PC-9 (cell line): ENCODE measurements at regions not wholly inside any gene's neighbourhood (a gene's known extent, or its start where the extent isn't known, plus 50 kb on each side); places are given as distances from the start of the nearest gene placed in this dataset.
A peak's percentile ranks its signal among the peaks of the same experiment; 100 is the strongest.

Experiments used
- BruUV-seq: library from RNA; stranded (reverse); fragments of 400-500 nt; replicated peaks from 2 replicates; lab custom pipeline; 2021; lab: Mats Ljungman, UMichigan
- CTCF ChIA-PET: fragments of 300-600 bp; sonication (Branson Sonifier 250); formaldehyde crosslinking; loops from one replicate; lab custom pipeline; 2022; ENCODE audit warnings: antibody characterized with exemption; lab: Charles Lee
- POLR2A ChIA-PET: fragments of 300-600 bp; sonication (Branson Sonifier 250); formaldehyde crosslinking; loops from one replicate; lab custom pipeline; 2022; ENCODE audit warnings: antibody characterized with exemption; ENCODE audit not compliant: unreplicated experiment; lab: Charles Lee
- DNase-seq, 2 experiments: peaks; one replicate each; pipeline versions ENCODE4 v3.0.0 to v3.0.0-alpha.2; 2015 to 2022; ENCODE audit warnings: mixed read lengths in 1 of 2
- H2AFZ ChIP-seq: fragments of 200-600 bp; sonication (generic); 2 replicates; pipeline ENCODE4 v1.8.1; 2017; ENCODE audit warnings: antibody characterized with exemption
- H3F3A ChIP-seq: fragments of 200-600 bp; sonication (generic); 2 replicates; pipeline ENCODE4 v1.8.1; 2017; ENCODE audit warnings: antibody characterized with exemption, mild to moderate bottlenecking, low read depth; ENCODE audit not compliant: insufficient read depth
- H3K27ac ChIP-seq: fragments of 200-600 bp; sonication (generic); 2 replicates; pipeline ENCODE4 v1.6.1; 2016; ENCODE audit warnings: mixed run types
- H3K27me3 ChIP-seq: fragments of 200-600 bp; sonication (generic); 2 replicates; pipeline ENCODE4 v1.6.1; 2016; ENCODE audit warnings: low read depth, mixed run types; ENCODE audit not compliant: insufficient read depth
- H3K36me3 ChIP-seq: fragments of 200-600 bp; sonication (generic); 2 replicates; pipeline ENCODE4 v1.6.1; 2016; ENCODE audit warnings: low read depth, mixed run types
- H3K4me1 ChIP-seq: fragments of 200-600 bp; sonication (generic); replicated peaks from 2 replicates; pipeline ENCODE4 v1.6.1; 2016; ENCODE audit warnings: mixed run types; ENCODE audit not compliant: insufficient read depth
- H3K4me2 ChIP-seq: fragments of 200-600 bp; sonication (generic); 2 replicates; pipeline ENCODE4 v1.6.1; 2017; ENCODE audit warnings: mixed run types
- H3K4me3 ChIP-seq: fragments of 200-600 bp; sonication (generic); 2 replicates; pipeline ENCODE4 v1.6.1; 2016; ENCODE audit warnings: mixed run types
- H3K79me2 ChIP-seq: fragments of 200-600 bp; sonication (generic); 2 replicates; pipeline ENCODE4 v1.6.1; 2017; ENCODE audit warnings: low read depth, mixed run types
- H3K9me2 ChIP-seq: fragments of 200-600 bp; sonication (generic); 2 replicates; pipeline ENCODE4 v1.8.1; 2017; ENCODE audit warnings: mild to moderate bottlenecking; ENCODE audit not compliant: insufficient read depth
- H3K9me3 ChIP-seq: fragments of 200-600 bp; sonication (generic); 2 replicates; pipeline ENCODE4 v1.8.1; 2016; ENCODE audit warnings: low read depth; ENCODE audit not compliant: insufficient read depth
- H4K20me1 ChIP-seq: fragments of 200-600 bp; sonication (generic); 2 replicates; pipeline ENCODE4 v1.8.1; 2017; ENCODE audit not compliant: insufficient read depth
- EZH2 ChIP-seq: fragments of 200-600 bp; sonication (generic); IDR thresholded peaks from 2 replicates; pipeline ENCODE4 v1.8.0; 2017; ENCODE audit warnings: antibody characterized with exemption, low read depth
- intact Hi-C: fragments of 100-400 bp; cut with micrococcal nuclease; formaldehyde crosslinking; loops from one replicate; pipeline ENCODE4 v1.10.0; 2022; ENCODE audit not compliant: unreplicated experiment
- TF ChIP-seq, protein P1 (sequence below): fragments of 200-600 bp; sonication (generic); conservative IDR thresholded peaks from 2 replicates; pipeline ENCODE4 v1.6.1; 2017; ENCODE audit warnings: mixed run types, antibody characterized with exemption, mild to moderate bottlenecking, moderate library complexity

DNA sequence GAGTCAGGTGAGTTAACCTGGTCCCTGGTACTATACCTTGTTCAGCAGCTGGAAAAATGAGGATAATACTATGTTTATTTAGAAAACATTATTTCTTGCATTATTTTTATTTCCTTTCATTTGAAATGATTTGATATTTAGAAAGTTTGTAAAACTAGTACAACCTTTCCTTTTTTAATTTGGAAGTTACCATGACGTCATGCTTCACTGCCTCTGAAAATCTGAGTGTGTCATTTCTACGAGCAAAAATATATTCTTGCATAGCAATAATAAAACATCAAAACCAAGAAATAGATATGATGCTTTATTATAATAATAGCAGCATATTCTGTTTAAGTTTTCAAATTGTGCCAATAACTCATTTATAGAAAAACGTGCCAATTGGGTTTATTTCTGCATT, 1445.0 kb upstream of the RAG2 start:
- intact Hi-C loops = no loop called here
- Histone ChIP-seq H3K27me3 (no peaks in the 10 kb centered on the region), H3K9me3 (no peaks in the 10 kb centered on the region), H3F3A (no peaks in the 10 kb centered on the region), H3K79me2 (no peaks in the 10 kb centered on the region), H3K4me1 (no peaks in the 10 kb centered on the region), H3K36me3 (no peaks in the 10 kb centered on the region), H3K4me2 (no peak overlapping the region), H3K27ac (no peak overlapping the region), H4K20me1 (no peaks in the 10 kb centered on the region), H2AFZ (no peak overlapping the region), H3K4me3 (no peak overlapping the region), H3K9me2 (no peaks in the 10 kb centered on the region; the same call in 1 of the 2 replicates)
- BruUV-seq = no TSS peak
- POLR2A ChIA-PET = no interaction called here
- CTCF ChIA-PET = no interaction called here
- DNase-seq = no peak
- TF ChIP-seq, protein P1, sequence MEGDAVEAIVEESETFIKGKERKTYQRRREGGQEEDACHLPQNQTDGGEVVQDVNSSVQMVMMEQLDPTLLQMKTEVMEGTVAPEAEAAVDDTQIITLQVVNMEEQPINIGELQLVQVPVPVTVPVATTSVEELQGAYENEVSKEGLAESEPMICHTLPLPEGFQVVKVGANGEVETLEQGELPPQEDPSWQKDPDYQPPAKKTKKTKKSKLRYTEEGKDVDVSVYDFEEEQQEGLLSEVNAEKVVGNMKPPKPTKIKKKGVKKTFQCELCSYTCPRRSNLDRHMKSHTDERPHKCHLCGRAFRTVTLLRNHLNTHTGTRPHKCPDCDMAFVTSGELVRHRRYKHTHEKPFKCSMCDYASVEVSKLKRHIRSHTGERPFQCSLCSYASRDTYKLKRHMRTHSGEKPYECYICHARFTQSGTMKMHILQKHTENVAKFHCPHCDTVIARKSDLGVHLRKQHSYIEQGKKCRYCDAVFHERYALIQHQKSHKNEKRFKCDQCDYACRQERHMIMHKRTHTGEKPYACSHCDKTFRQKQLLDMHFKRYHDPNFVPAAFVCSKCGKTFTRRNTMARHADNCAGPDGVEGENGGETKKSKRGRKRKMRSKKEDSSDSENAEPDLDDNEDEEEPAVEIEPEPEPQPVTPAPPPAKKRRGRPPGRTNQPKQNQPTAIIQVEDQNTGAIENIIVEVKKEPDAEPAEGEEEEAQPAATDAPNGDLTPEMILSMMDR = no peak
- TF ChIP-seq EZH2 = no peak

DNA sequence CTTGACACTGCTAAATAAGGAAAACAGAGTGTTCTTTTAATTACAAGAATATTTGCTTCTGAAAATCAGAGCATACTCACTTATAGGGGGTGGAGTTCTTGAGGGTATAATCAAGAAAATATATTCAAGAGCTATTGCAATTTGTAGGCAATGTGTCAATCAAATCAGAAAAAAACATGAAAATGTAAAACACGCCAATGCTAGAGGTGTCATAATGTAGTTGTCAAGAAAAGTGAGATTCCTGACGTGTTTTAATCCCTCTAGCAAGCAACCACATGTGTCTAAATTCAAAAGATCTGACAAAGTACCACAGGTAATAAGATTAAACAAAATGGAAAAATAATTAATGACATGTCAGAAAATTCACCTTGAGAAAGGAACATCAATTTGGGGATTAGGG, 1440.7 kb upstream of the RAG2 start:
- Histone ChIP-seq H3K9me3 (no peaks in the 10 kb centered on the region; the same call in 1 of the 2 replicates), H3F3A (no peaks in the 10 kb centered on the region), H3K36me3 (no peaks in the 10 kb centered on the region), H3K27ac (no peak overlapping the region), H2AFZ (no peak overlapping the region), H3K27me3 (no peaks in the 10 kb centered on the region), H3K4me1 (no peaks in the 10 kb centered on the region), H3K9me2 (0 out of 2 replicates have a peak, but pooled peaks cover 3% of the 10 kb centered on the region), H3K79me2 (no peaks in the 10 kb centered on the region), H4K20me1 (no peaks in the 10 kb centered on the region), H3K4me3 (no peak overlapping the region), H3K4me2 (no peak overlapping the region)
- TF ChIP-seq EZH2 = no peak
- TF ChIP-seq, protein P1 = no peak
- no peak for DNase-seq
- BruUV-seq = no TSS peak
- intact Hi-C loops = no loop called here
- CTCF ChIA-PET = no interaction called here
- POLR2A ChIA-PET = no interaction called here

DNA sequence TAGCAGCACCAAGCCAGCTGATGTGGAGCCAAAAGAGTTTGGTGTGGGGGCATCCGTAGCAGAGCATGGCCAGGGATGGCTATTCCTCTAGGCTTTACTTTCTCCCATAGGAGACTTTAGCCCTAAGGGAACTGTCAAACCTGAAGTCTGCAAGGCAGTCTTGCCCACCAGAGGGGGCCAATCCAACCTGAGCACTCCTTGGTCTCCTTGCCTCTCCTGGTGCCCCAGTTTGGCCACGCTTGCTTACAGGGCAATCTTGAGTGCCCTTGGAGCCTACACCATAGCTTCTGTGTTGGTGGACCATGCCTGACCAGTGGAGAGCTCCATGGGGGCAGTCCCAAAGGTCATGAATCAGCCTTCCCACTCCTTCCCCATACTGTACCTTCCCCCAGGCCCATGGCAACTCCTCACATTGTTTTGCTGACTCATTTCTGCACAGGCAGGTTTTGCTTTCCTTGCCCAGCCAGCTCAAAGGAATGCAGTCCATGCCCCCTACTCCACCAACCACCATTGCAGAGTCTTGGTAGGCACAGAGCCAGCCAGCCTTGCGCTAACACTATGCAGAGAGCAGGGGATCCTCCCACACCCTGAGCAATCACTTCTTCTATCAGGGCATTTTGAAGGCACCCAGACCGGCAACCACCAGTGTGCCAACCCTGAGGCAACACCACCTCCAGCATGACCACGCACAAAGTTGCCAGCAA, 1421.2 kb upstream of the RAG2 start:
- Histone ChIP-seq H3F3A (peaks cover 8% of the 10 kb centered on the region; the same call in 1 of the 2 replicates), H3K4me3 (no peak overlapping the region; the same call in 1 of the 2 replicates), H3K27ac (peak overlapping the region; percentile 80), H3K79me2 (no peaks in the 10 kb centered on the region), H3K36me3 (no peaks in the 10 kb centered on the region), H2AFZ (peak overlapping the region; percentile 20; the same call in 1 of the 2 replicates), H3K4me2 (peak overlapping the region; percentile 57), H3K27me3 (no peaks in the 10 kb centered on the region), H4K20me1 (no peaks in the 10 kb centered on the region), H3K4me1 (peaks cover 32% of the 10 kb centered on the region), H3K9me3 (peaks cover 16% of the 10 kb centered on the region; the same call in 1 of the 2 replicates), H3K9me2 (no peaks in the 10 kb centered on the region; the same call in 1 of the 2 replicates)
- TF ChIP-seq EZH2 = no peak
- TF ChIP-seq, protein P1 = peak; percentile 50
- no TSS peak for BruUV-seq
- POLR2A ChIA-PET = interaction anchor here (0.6 to 0.7 kb wide), 2 partner anchors 90 to 1313 kb away, joined by 3 to 6 read pairs; no protein-coding TSS in a partner anchor
- DNase-seq = peak; percentile 96 to 97
- intact Hi-C loops = loop anchor here (1.0 to 10.0 kb wide), 4 partner anchors 31 to 514 kb away; no protein-coding TSS in a partner anchor
- CTCF ChIA-PET = no interaction called here
